ENCODE measurements at regions not wholly inside any gene's neighbourhood (a gene's known extent, or its start where the extent isn't known, plus 50 kb on each side); places are given as distances from the start of the nearest gene placed in this dataset.

- no TSS peak for BruUV-seq (replicated peaks)
- CTCF ChIA-PET, result no interaction called here
Observed at GRCh38 chr1:194512957-194513356, 1326.5 kb upstream of the B3GALT2 start.

More at GRCh38 chr1:194512957-194513356, 1326.5 kb upstream of the B3GALT2 start:
- Histone ChIP-seq H4K20me1 (ENCODE audit: insufficient read depth) (no peaks in the 10 kb centered on the region), H3K36me3 (ENCODE audit: control insufficient read depth in 1 of 2, insufficient read depth in 2 of 2, low read length in 2 of 2) (no peaks in the 10 kb centered on the region), H3K27ac (ENCODE audit: low read depth, low read length) (no peak overlapping the region), H3K79me2 (ENCODE audit: insufficient read depth, low read length) (no peaks in the 10 kb centered on the region), H3K4me3 (replicated peaks in 1 of 2; ENCODE audit: low read depth in 1 of 2, low read length in 2 of 2) (no peak overlapping the region), H3K9ac (ENCODE audit: low read length) (no peak overlapping the region), H3K27me3 (ENCODE audit: insufficient read depth, low read length) (no peaks in the 10 kb centered on the region), H3K9me3 (ENCODE audit: control insufficient read depth in 1 of 2, insufficient read depth in 1 of 2, low read depth in 1 of 2, low read length in 2 of 2) (no peaks in the 10 kb centered on the region), H3K4me1 (ENCODE audit: control insufficient read depth in 1 of 2, insufficient read depth in 2 of 2, low read length in 2 of 2) (no peaks in the 10 kb centered on the region), H3K9me2 (ENCODE audit: insufficient read depth) (no peaks in the 10 kb centered on the region), H3K4me2 (ENCODE audit: low read length) (no peak overlapping the region), H2AFZ (ENCODE audit: low read depth, low read length, poor library complexity, severe bottlenecking) (no peak overlapping the region)
- DNase-seq (ENCODE audit: low read depth, low spot score), result no peak
- intact Hi-C loops (cut with micrococcal nuclease), result no loop called here
- no peak for ATAC-seq
- RAD21 ChIA-PET (ENCODE audit: low non-redundant PET in 1 of 2, low total read pairs in 2 of 2, uncharacterized antibody in 2 of 2, unreplicated experiment in 2 of 2), result no interaction called here
- TF ChIP-seq POLR2A (IDR thresholded peaks at IDR 0.05; ENCODE audit: borderline replicate concordance, extremely low read depth, insufficient read depth, insufficient read length), result no peak
- no peak for TF ChIP-seq ELF1 (IDR thresholded peaks at IDR 0.05; ENCODE audit: borderline replicate concordance, low read depth)
- no peak for TF ChIP-seq ZFX (IDR thresholded peaks at IDR 0.05)
- TF ChIP-seq REST (IDR thresholded peaks at IDR 0.05; ENCODE audit: low read depth), result no peak
- no peak for TF ChIP-seq CTCF (IDR thresholded peaks at IDR 0.05 in 2 of 3, conservative IDR thresholded peaks at IDR 0.05 in 1 of 3; ENCODE audit: borderline replicate concordance in 1 of 3, insufficient read depth in 1 of 3, low read depth in 2 of 3, low read length in 2 of 3)
- no peak for TF ChIP-seq ATF3 (IDR thresholded peaks at IDR 0.05)
- TF ChIP-seq SP1 (IDR thresholded peaks at IDR 0.05; ENCODE audit: low read depth), result no peak
- TF ChIP-seq POLR2AphosphoS5 (IDR thresholded peaks at IDR 0.05; ENCODE audit: low read depth, low read length), result no peak
- no peak for TF ChIP-seq ZNF274 (IDR thresholded peaks at IDR 0.05; ENCODE audit: low read depth, low read length)
- no peak for TF ChIP-seq ZBTB33 (IDR thresholded peaks at IDR 0.05; ENCODE audit: extremely low read depth, insufficient replicate concordance, low read length)
- no peak for TF ChIP-seq FOSL1 (IDR thresholded peaks at IDR 0.05; ENCODE audit: low read depth)
- POLR2A ChIA-PET, result no interaction called here

Measured in HCT116 (cell line).